Skeletal muscle satellite cell (primary cell): ENCODE measurements at regions not wholly inside any gene's neighbourhood (a gene's known extent, or its start where the extent isn't known, plus 50 kb on each side); places are given as distances from the start of the nearest gene placed in this dataset.
"Not testable (repeated sequence)": the region's sequence is repeated elsewhere in the genome, so short reads cannot be mapped to it uniquely, and the experiment has no call there.

Experiments
- H3K27me3 ChIP-seq: 2 replicates; pipeline ENCODE4 v1.7.0; 2013; ENCODE audit warnings: low read length; ENCODE audit not compliant: control insufficient read depth, insufficient read depth
- H3K36me3 ChIP-seq: 2 replicates; pipeline ENCODE4 v1.7.0; 2013; ENCODE audit warnings: mild to moderate bottlenecking, control low read depth, low read length; ENCODE audit not compliant: insufficient read depth
- H3K4me1 ChIP-seq: 2 replicates; pipeline ENCODE4 v1.7.0; 2013; ENCODE audit warnings: low read length; ENCODE audit not compliant: control insufficient read depth, insufficient read depth
- H3K4me2 ChIP-seq: 2 replicates; pipeline ENCODE4 v1.7.0; 2013; ENCODE audit warnings: mild to moderate bottlenecking, low read length
- H3K4me3 ChIP-seq: 2 replicates; pipeline ENCODE4 v1.7.0; 2013; ENCODE audit warnings: low read length
- H3K9ac ChIP-seq: 2 replicates; pipeline ENCODE4 v1.7.0; 2013; ENCODE audit warnings: mild to moderate bottlenecking, low read depth, low read length, moderate library complexity
- H3K9me3 ChIP-seq: replicated peaks from 2 replicates; pipeline ENCODE4 v1.7.0; 2013; ENCODE audit warnings: mild to moderate bottlenecking, control low read depth, low read length

DNA sequence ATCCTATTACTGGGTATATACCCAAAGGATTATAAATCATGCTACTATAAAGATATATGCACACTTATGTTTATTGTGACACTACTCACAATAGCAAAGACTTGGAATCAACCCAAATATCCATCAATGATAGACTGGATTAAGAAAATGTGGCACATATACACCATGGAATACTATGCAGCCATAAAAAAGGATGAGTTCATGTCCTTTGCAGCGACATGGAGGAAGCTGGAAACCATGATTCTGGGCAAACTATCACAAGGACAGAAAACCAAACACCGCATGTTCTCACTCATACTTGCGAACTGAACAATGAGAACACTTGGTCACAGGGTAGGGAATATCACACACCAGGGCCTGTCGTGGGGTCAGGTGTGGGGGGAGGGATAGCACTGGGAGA is 71.6 kb downstream of the ELAPOR2 start:
- H3K9ac ChIP-seq, H3K36me3 ChIP-seq, H3K4me1 ChIP-seq, H3K4me2 ChIP-seq, H3K9me3 ChIP-seq, H3K4me3 ChIP-seq, H3K27me3 ChIP-seq: not testable (repeated sequence)

GRCh38 chr7:86987358-86987757 is 72.1 kb downstream of the ELAPOR2 start:
- H3K4me3 ChIP-seq, H3K9me3 ChIP-seq, H3K4me1 ChIP-seq, H3K9ac ChIP-seq, H3K4me2 ChIP-seq, H3K27me3 ChIP-seq, H3K36me3 ChIP-seq: not testable (repeated sequence)

GRCh38 chr7:86985342-86985741 is 74.1 kb downstream of the ELAPOR2 start:
- H3K4me2 ChIP-seq, H3K9ac ChIP-seq, H3K36me3 ChIP-seq, H3K9me3 ChIP-seq, H3K27me3 ChIP-seq, H3K4me1 ChIP-seq, H3K4me3 ChIP-seq: not testable (repeated sequence)

- not testable (repeated sequence) for H3K27me3 ChIP-seq, H3K4me1 ChIP-seq, H3K36me3 ChIP-seq, H3K9ac ChIP-seq, H3K9me3 ChIP-seq, H3K4me3 ChIP-seq, H3K4me2 ChIP-seq
Measured at GRCh38 chr7:86983654-86984053, 75.8 kb downstream of the ELAPOR2 start.

- not testable (repeated sequence) for H3K4me2 ChIP-seq, H3K9me3 ChIP-seq, H3K4me3 ChIP-seq, H3K4me1 ChIP-seq, H3K36me3 ChIP-seq, H3K9ac ChIP-seq, H3K27me3 ChIP-seq
Measured at GRCh38 chr7:86981937-86982336, 77.5 kb downstream of the ELAPOR2 start.

GRCh38 chr7:86981127-86981526 is 78.3 kb downstream of the ELAPOR2 start:
- no peaks in the 10 kb centered on the region for H3K4me1 ChIP-seq
- no peak overlapping the region for H3K4me3 ChIP-seq
- no peaks in the 10 kb centered on the region for H3K9me3 ChIP-seq
- no peaks in the 10 kb centered on the region for H3K36me3 ChIP-seq
- no peaks in the 10 kb centered on the region for H3K27me3 ChIP-seq
- H3K9ac ChIP-seq, result no peak overlapping the region
- H3K4me2 ChIP-seq, result no peak overlapping the region

- Histone ChIP-seq H3K27me3 (no peaks in the 10 kb centered on the region), H3K4me1 (no peaks in the 10 kb centered on the region), H3K9me3 (no peaks in the 10 kb centered on the region), H3K36me3 (no peaks in the 10 kb centered on the region), H3K4me3 (no peak overlapping the region), H3K9ac (no peak overlapping the region), H3K4me2 (no peak overlapping the region)
Measured at GRCh38 chr7:86980223-86980622, 79.2 kb downstream of the ELAPOR2 start.

- Histone ChIP-seq H3K4me1 (no peaks in the 10 kb centered on the region), H3K9ac (no peak overlapping the region), H3K4me2 (no peak overlapping the region), H3K27me3 (no peaks in the 10 kb centered on the region), H3K9me3 (no peaks in the 10 kb centered on the region), H3K36me3 (no peaks in the 10 kb centered on the region), H3K4me3 (no peak overlapping the region)
Measured at GRCh38 chr7:86978808-86979506, 80.5 kb downstream of the ELAPOR2 start.

- Histone ChIP-seq H3K9ac (no peak overlapping the region), H3K9me3 (no peaks in the 10 kb centered on the region), H3K4me1 (no peaks in the 10 kb centered on the region), H3K36me3 (no peaks in the 10 kb centered on the region), H3K4me2 (no peak overlapping the region), H3K27me3 (no peaks in the 10 kb centered on the region), H3K4me3 (no peak overlapping the region)
Measured at GRCh38 chr7:86976958-86977357, 82.5 kb downstream of the ELAPOR2 start.

- Histone ChIP-seq H3K9me3 (no peaks in the 10 kb centered on the region), H3K4me3 (no peak overlapping the region), H3K36me3 (no peaks in the 10 kb centered on the region), H3K27me3 (no peaks in the 10 kb centered on the region), H3K4me2 (no peak overlapping the region), H3K4me1 (no peaks in the 10 kb centered on the region), H3K9ac (no peak overlapping the region)
Measured at GRCh38 chr7:86975914-86976313, 83.5 kb downstream of the ELAPOR2 start.

DNA sequence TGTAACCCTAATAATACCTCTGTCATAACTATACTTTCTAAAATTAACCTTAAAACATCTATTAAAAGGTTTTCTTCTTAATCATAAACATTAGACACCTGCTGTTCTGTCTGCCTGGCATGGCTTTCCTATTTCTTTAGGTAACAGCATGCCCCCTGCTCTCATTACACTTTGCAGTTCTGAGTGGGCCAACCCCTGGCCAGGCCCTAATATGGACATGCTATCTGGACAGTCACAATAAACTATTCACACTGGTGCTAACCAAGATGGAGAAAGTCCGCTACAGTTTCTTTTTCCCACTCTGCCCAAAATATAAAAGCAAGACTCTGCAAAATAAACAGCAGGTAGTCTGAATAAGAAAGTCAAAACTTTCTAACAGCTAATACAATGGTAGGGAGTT is 84.0 kb downstream of the ELAPOR2 start:
- H3K4me2 ChIP-seq, result no peak overlapping the region
- no peaks in the 10 kb centered on the region for H3K4me1 ChIP-seq
- no peaks in the 10 kb centered on the region for H3K27me3 ChIP-seq
- no peaks in the 10 kb centered on the region for H3K36me3 ChIP-seq
- H3K9ac ChIP-seq, result no peak overlapping the region
- no peak overlapping the region for H3K4me3 ChIP-seq
- H3K9me3 ChIP-seq, result no peaks in the 10 kb centered on the region

GRCh38 chr7:86972072-86972471 is 87.4 kb downstream of the ELAPOR2 start:
- no peak overlapping the region for H3K4me2 ChIP-seq
- no peaks in the 10 kb centered on the region for H3K36me3 ChIP-seq
- no peak overlapping the region for H3K4me3 ChIP-seq
- H3K9ac ChIP-seq, result no peak overlapping the region
- H3K4me1 ChIP-seq, result no peaks in the 10 kb centered on the region
- no peaks in the 10 kb centered on the region for H3K27me3 ChIP-seq
- H3K9me3 ChIP-seq, result no peaks in the 10 kb centered on the region
